Body of pancreas (tissue), 4 donors: ENCODE measurements at regions not wholly inside any gene's neighbourhood (a gene's known extent, or its start where the extent isn't known, plus 50 kb on each side); places are given as distances from the start of the nearest gene placed in this dataset.

Experiments used
- ATAC-seq: fragments of 150-250 bp; one replicate; pipeline ENCODE4 v1.9.1; 2016
- DNase-seq, 4 donors: peaks; one replicate each; pipeline ENCODE4 v3.0.0-alpha.2; 2019
- H3K27ac ChIP-seq, 4 donors: fragments of 200-600 bp; sonication (generic); 1 replicate in 3 of 4; 2 replicates in 1 of 4; pipeline versions ENCODE4 v1.5.1 to v1.6.1; 2016 to 2019; ENCODE audit warnings: mild to moderate bottlenecking in 1 of 4, mixed read lengths in 1 of 4, moderate library complexity in 1 of 4
- H3K27me3 ChIP-seq, 2 donors: fragments of 200-600 bp; sonication (generic); one replicate each; pipeline ENCODE4 v1.6.0; 2016; ENCODE audit warnings: mild to moderate bottlenecking in 1 of 2
- H3K36me3 ChIP-seq, 2 donors: fragments of 200-600 bp; sonication (generic); replicated peaks in 1 of 2; 2 replicates each; pipeline ENCODE4 v1.5.1; 2016; ENCODE audit warnings: low read depth in 2 of 2; ENCODE audit not compliant: insufficient read depth in 1 of 2
- H3K4me1 ChIP-seq: fragments of 200-600 bp; sonication (generic); one replicate; pipeline ENCODE4 v1.6.0; 2016
- H3K4me3 ChIP-seq, 2 donors: fragments of 200-600 bp; sonication (generic); 1 replicate in 1 of 2; 2 replicates in 1 of 2; pipeline ENCODE4 v1.5.1; 2016 to 2019
- H3K9me3 ChIP-seq, 3 donors: fragments of 200-600 bp; sonication (generic); 1 replicate in 2 of 3; 2 replicates in 1 of 3; pipeline ENCODE4 v1.5.1; 2016
- CTCF ChIP-seq, 7 experiments: fragments of 450-650 bp in 4 of 7; fragments of 200-600 bp in 3 of 7; sonication (generic) in 3 of 7; IDR thresholded peaks; one replicate each; pipeline ENCODE4 v1.5.1; 2016 to 2019; ENCODE audit warnings: antibody characterized with exemption in 7 of 7
- POLR2A ChIP-seq, 3 donors: fragments of 450-650 bp; IDR thresholded peaks; one replicate each; pipeline ENCODE4 v1.6.1; 2016; ENCODE audit warnings: antibody characterized with exemption in 3 of 3, mild to moderate bottlenecking in 2 of 3
- WGBS, 2 donors: methylation state at CpG; one replicate each; pipeline ENCODE4 v1.1.5; 2017; 5-methylcytosine and 5-hydroxymethylcytosine counted together
- intact Hi-C: fragments of 100-400 bp; cut with DNase I; formaldehyde crosslinking; loops from one replicate; pipeline ENCODE4 v1.15.1; 2023

- WGBS, 2 donors: 69 to 71% methylated on average over 3 of the region's 3 CpGs
- intact Hi-C loops: no loop called here
- Histone ChIP-seq H3K4me3 (no peak overlapping the region), H3K4me1 (peaks cover 25% of the 10 kb centered on the region), H3K9me3 (no peaks in the 10 kb centered on the region), H3K27ac (no peak overlapping the region), H3K27me3 (no peaks in the 10 kb centered on the region), H3K36me3 (no peaks in the 10 kb centered on the region)
- ATAC-seq (no peak), DNase-seq (no peak)
- no peak for TF ChIP-seq POLR2A (IDR thresholded peaks at IDR 0.05)
- no peak for TF ChIP-seq CTCF (IDR thresholded peaks at IDR 0.05)
Measured at GRCh38 chr1:229839800-229840199, 213.8 kb downstream of the URB2 start.

GRCh38 chr1:229841230-229841629, 215.2 kb downstream of the URB2 start:
- Histone ChIP-seq H3K4me1 (peaks cover 39% of the 10 kb centered on the region), H3K27me3 (no peaks in the 10 kb centered on the region), H3K36me3 (no peaks in the 10 kb centered on the region), H3K9me3 (no peaks in the 10 kb centered on the region), H3K4me3 (no peak overlapping the region), H3K27ac (no peak overlapping the region)
- DNase-seq (no peak), ATAC-seq (no peak)
- intact Hi-C loops: no loop called here
- TF ChIP-seq POLR2A (IDR thresholded peaks at IDR 0.05) (no peak), CTCF (IDR thresholded peaks at IDR 0.05) (no peak)
- 84 to 85% methylated on average over 5 of the region's 5 CpGs for WGBS, 2 donors

- DNase-seq (peak in 1 of 4 donors; percentile 27), ATAC-seq (peak; percentile 34)
- 67 to 68% methylated on average over 10 of the region's 10 CpGs for WGBS, 2 donors
- Histone ChIP-seq H3K27ac (peak overlapping the region in 2 of 4 donors; percentile 62 to 72), H3K36me3 (no peaks in the 10 kb centered on the region), H3K27me3 (no peaks in the 10 kb centered on the region), H3K4me3 (no peak overlapping the region), H3K4me1 (peaks cover 41% of the 10 kb centered on the region), H3K9me3 (no peaks in the 10 kb centered on the region)
- intact Hi-C loops: no loop called here
- TF ChIP-seq CTCF (IDR thresholded peaks at IDR 0.05) (no peak), POLR2A (IDR thresholded peaks at IDR 0.05) (no peak)
Measured at GRCh38 chr1:229842302-229843255, 216.5 kb downstream of the URB2 start.

GRCh38 chr1:229843627-229844238, 217.7 kb downstream of the URB2 start:
- DNase-seq: peak; percentile 31 to 65 (median 50)
- peak; percentile 77 for ATAC-seq
- Histone ChIP-seq H3K4me1 (peaks cover 42% of the 10 kb centered on the region), H3K27ac (peak overlapping the region; percentile 64 to 76 (median 72)), H3K27me3 (no peaks in the 10 kb centered on the region), H3K36me3 (no peaks in the 10 kb centered on the region), H3K4me3 (no peak overlapping the region), H3K9me3 (no peaks in the 10 kb centered on the region)
- WGBS, 2 donors: 48 to 58% methylated on average over 3 of the region's 3 CpGs
- intact Hi-C loops: no loop called here
- no peak for TF ChIP-seq POLR2A (IDR thresholded peaks at IDR 0.05)
- TF ChIP-seq CTCF (IDR thresholded peaks at IDR 0.05): peak in 3 of 7 experiments; percentile 10 to 31 (median 11)
